Endothelial cell of umbilical vein (primary cell): ENCODE measurements at regions not wholly inside any gene's neighbourhood (a gene's known extent, or its start where the extent isn't known, plus 50 kb on each side); places are given as distances from the start of the nearest gene placed in this dataset.

Experiments
- BruUV-seq: library from RNA; stranded (reverse); fragments of 400-500 nt; replicated peaks from 2 replicates; lab custom pipeline; 2021; lab: Mats Ljungman, UMichigan
- CTCF ChIA-PET: fragments of 300-600, 350-600 bp; sonication (Branson Sonifier 250); formaldehyde crosslinking; loops from one replicate; lab custom pipeline; 2021; ENCODE audit warnings: antibody characterized with exemption, inconsistent platforms; lab: Charles Lee
- POLR2A ChIA-PET: fragments of 300-600, 350-600 bp; sonication (Branson Sonifier 250); formaldehyde crosslinking; loops from one replicate; lab custom pipeline; 2021; ENCODE audit warnings: antibody characterized with exemption, inconsistent platforms; lab: Charles Lee
- DNase-seq: peaks from one replicate; pipeline ENCODE4 v3.0.0-alpha.2; 2011; ENCODE audit warnings: low read depth, low spot score
- FAIRE-seq: peaks from 2 replicates; lab custom pipeline; 2011; peaks lifted over from hg19 to GRCh38; lab: Jason Lieb, UNC
- H2AFZ ChIP-seq: 2 replicates; pipeline ENCODE4 v1.6.0; 2012; ENCODE audit warnings: low read depth, low read length, control low read depth, inconsistent platforms
- H3K27ac ChIP-seq: 2 replicates; pipeline ENCODE4 v1.5.1; 2011; ENCODE audit warnings: low read depth, mild to moderate bottlenecking, control low read depth, low read length, moderate library complexity; ENCODE audit not compliant: insufficient read depth
- H3K27me3 ChIP-seq, 2 experiments: 2 replicates each; pipeline versions ENCODE4 v1.6.0 to v1.6.1; 2011; ENCODE audit warnings: low read length in 2 of 2, mixed read lengths in 1 of 2; ENCODE audit not compliant: control insufficient read depth in 2 of 2, insufficient read depth in 2 of 2
- H3K36me3 ChIP-seq, 2 experiments: 2 replicates in 1 of 2; 3 replicates in 1 of 2; pipeline ENCODE4 v1.5.1; 2011; ENCODE audit warnings: low read length in 2 of 2, mild to moderate bottlenecking in 1 of 2, moderate library complexity in 1 of 2; ENCODE audit not compliant: control insufficient read depth in 2 of 2, insufficient read depth in 2 of 2; ENCODE audit errors: extremely low read depth in 1 of 2
- H3K4me1 ChIP-seq: 3 replicates; pipeline ENCODE4 v1.5.1; 2011; ENCODE audit warnings: mild to moderate bottlenecking, low read length; ENCODE audit not compliant: control insufficient read depth, insufficient read depth; ENCODE audit errors: extremely low read depth
- H3K4me2 ChIP-seq: 2 replicates; pipeline ENCODE4 v1.6.1; 2011; ENCODE audit warnings: low read length, control low read depth, mixed read lengths; ENCODE audit not compliant: insufficient read depth
- H3K4me3 ChIP-seq, 3 experiments: fragments of 200-600 bp in 1 of 3; sonication (generic), shearing (Covaris generic) in 1 of 3; replicated peaks in 1 of 3; 2 replicates each; pipeline ENCODE4 v1.5.1; 2011 to 2016; ENCODE audit warnings: control low read depth in 3 of 3, low read length in 3 of 3, mild to moderate bottlenecking in 2 of 3, inconsistent platforms in 1 of 3, low read depth in 1 of 3, moderate library complexity in 1 of 3; ENCODE audit not compliant: insufficient read depth in 1 of 3
- H3K79me2 ChIP-seq: 2 replicates; pipeline ENCODE4 v1.6.0; 2012; ENCODE audit warnings: low read length, inconsistent platforms; ENCODE audit not compliant: control insufficient read depth, insufficient read depth
- H3K9ac ChIP-seq: replicated peaks from 2 replicates; pipeline ENCODE3; 2011; ENCODE audit warnings: low read length, control low read depth; ENCODE audit not compliant: insufficient read depth; ENCODE audit errors: extremely low read depth
- H3K9me1 ChIP-seq: replicated peaks from 3 replicates; pipeline ENCODE4 v1.6.0; 2011; ENCODE audit warnings: mild to moderate bottlenecking, low read length; ENCODE audit not compliant: control insufficient read depth, insufficient read depth; ENCODE audit errors: extremely low read depth
- H3K9me3 ChIP-seq: replicated peaks from 2 replicates; pipeline ENCODE4 v1.5.1; 2012; ENCODE audit warnings: low read length, inconsistent platforms; ENCODE audit not compliant: control insufficient read depth, insufficient read depth
- H4K20me1 ChIP-seq: replicated peaks from 2 replicates; pipeline ENCODE3; 2011; ENCODE audit warnings: mild to moderate bottlenecking, low read length; ENCODE audit not compliant: control insufficient read depth, insufficient read depth; ENCODE audit errors: extremely low read depth
- EZH2 ChIP-seq: IDR thresholded peaks from 2 replicates; pipeline ENCODE4 v1.6.1; 2012; ENCODE audit warnings: borderline replicate concordance, low read depth, mild to moderate bottlenecking, moderate library complexity, low read length, inconsistent platforms; ENCODE audit not compliant: severe bottlenecking
- FOS ChIP-seq: IDR thresholded peaks from 2 replicates; pipeline ENCODE4 v1.6.1; 2011; ENCODE audit warnings: mild to moderate bottlenecking, low read length, moderate library complexity, borderline replicate concordance; ENCODE audit not compliant: insufficient read depth
- GATA2 ChIP-seq: IDR thresholded peaks from 2 replicates; pipeline ENCODE4 v1.7.0; 2011; ENCODE audit warnings: low read depth, mild to moderate bottlenecking, moderate library complexity, mixed read lengths, low read length; ENCODE audit not compliant: insufficient read length, insufficient read depth
- JUN ChIP-seq: IDR thresholded peaks from 2 replicates; pipeline ENCODE4 v1.6.1; 2011; ENCODE audit warnings: borderline replicate concordance, low read depth; ENCODE audit not compliant: insufficient read length, insufficient read depth
- MYC ChIP-seq: IDR thresholded peaks from one replicate; pipeline ENCODE4 v1.6.1; 2011; ENCODE audit warnings: mild to moderate bottlenecking, low read depth, low read length
- POLR2A ChIP-seq: IDR thresholded peaks from 2 replicates; pipeline ENCODE4 v1.6.1; 2012; ENCODE audit warnings: low read depth, mild to moderate bottlenecking, control low read depth, low read length
- POLR2AphosphoS5 ChIP-seq: IDR thresholded peaks from 2 replicates; pipeline ENCODE4 v1.6.1; 2012; ENCODE audit warnings: low read depth, mild to moderate bottlenecking, control low read depth, low read length, moderate library complexity; ENCODE audit not compliant: insufficient read depth
- dilution Hi-C: fragments of 300-500 bp; cut with MboI; formaldehyde crosslinking; loops from one replicate; pipeline ENCODE4 v1.15.0; 2019; ENCODE audit warnings: low sequenced_read_pairs; ENCODE audit not compliant: extremely low pct_ligation_motif_present
- intact Hi-C: fragments of 100-400 bp; cut with micrococcal nuclease; formaldehyde crosslinking; loops from one replicate; pipeline ENCODE4 v1.10.0; 2022
- TF ChIP-seq, protein P1 (sequence below), 2 donors: IDR thresholded peaks; 1 replicate in 1 of 2; 2 replicates in 1 of 2; pipeline ENCODE4 v1.5.1; 2011; ENCODE audit warnings: low read length in 2 of 2, mild to moderate bottlenecking in 2 of 2, moderate library complexity in 2 of 2, control low read depth in 1 of 2, inconsistent platforms in 1 of 2, low read depth in 1 of 2; ENCODE audit not compliant: insufficient read depth in 1 of 2; ENCODE audit errors: extremely low read depth in 1 of 2
- TF ChIP-seq, protein P2 (sequence below): IDR thresholded peaks from 2 replicates; pipeline ENCODE4 v1.6.1; 2011; ENCODE audit not compliant: insufficient read depth, insufficient read length

DNA sequence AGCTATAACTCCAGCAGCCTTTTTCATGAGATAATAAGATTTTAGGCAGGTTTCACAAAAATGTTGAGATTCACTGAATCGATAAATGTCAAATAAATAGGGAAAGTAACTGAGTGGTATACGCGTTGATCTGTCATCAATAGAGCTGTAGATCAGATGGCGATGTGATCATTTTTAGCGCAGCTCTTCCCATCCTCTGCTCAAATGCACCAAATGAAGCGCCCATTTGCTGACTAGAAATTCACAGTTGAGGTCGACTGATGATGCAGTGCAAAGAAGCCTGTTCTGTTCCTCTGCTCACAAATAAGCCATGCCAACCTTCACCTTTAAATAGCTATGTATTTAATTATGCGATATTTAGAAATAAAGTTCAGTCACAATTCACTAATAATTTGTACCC lies 693.5 kb downstream of the ARHGAP15 start:
- dilution Hi-C loops, result no loop called here
- H3K4me2 ChIP-seq, result no peak overlapping the region
- H4K20me1 ChIP-seq, result no peaks in the 10 kb centered on the region
- H3K4me3 ChIP-seq, result no peak overlapping the region
- FAIRE-seq (no peak), DNase-seq (no peak)
- no peaks in the 10 kb centered on the region for H3K9me1 ChIP-seq
- CTCF ChIA-PET, result no interaction called here
- H3K27ac ChIP-seq, result no peak overlapping the region
- intact Hi-C loops, result no loop called here
- no peaks in the 10 kb centered on the region for H3K79me2 ChIP-seq
- POLR2A ChIA-PET, result no interaction called here
- H3K9ac ChIP-seq, result no peak overlapping the region
- H2AFZ ChIP-seq, result no peak overlapping the region
- no peaks in the 10 kb centered on the region for H3K9me3 ChIP-seq
- no peaks in the 10 kb centered on the region for H3K27me3 ChIP-seq
- no peaks in the 10 kb centered on the region for H3K4me1 ChIP-seq
- no TSS peak for BruUV-seq
- no peaks in the 10 kb centered on the region for H3K36me3 ChIP-seq
- TF ChIP-seq GATA2 (no peak), JUN (no peak), FOS (no peak), MYC (no peak), POLR2A (no peak), EZH2 (no peak), POLR2AphosphoS5 (no peak)
- TF ChIP-seq, protein P1, sequence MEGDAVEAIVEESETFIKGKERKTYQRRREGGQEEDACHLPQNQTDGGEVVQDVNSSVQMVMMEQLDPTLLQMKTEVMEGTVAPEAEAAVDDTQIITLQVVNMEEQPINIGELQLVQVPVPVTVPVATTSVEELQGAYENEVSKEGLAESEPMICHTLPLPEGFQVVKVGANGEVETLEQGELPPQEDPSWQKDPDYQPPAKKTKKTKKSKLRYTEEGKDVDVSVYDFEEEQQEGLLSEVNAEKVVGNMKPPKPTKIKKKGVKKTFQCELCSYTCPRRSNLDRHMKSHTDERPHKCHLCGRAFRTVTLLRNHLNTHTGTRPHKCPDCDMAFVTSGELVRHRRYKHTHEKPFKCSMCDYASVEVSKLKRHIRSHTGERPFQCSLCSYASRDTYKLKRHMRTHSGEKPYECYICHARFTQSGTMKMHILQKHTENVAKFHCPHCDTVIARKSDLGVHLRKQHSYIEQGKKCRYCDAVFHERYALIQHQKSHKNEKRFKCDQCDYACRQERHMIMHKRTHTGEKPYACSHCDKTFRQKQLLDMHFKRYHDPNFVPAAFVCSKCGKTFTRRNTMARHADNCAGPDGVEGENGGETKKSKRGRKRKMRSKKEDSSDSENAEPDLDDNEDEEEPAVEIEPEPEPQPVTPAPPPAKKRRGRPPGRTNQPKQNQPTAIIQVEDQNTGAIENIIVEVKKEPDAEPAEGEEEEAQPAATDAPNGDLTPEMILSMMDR (IDR thresholded peaks at IDR 0.05; ENCODE audit: extremely low read depth in 1 of 2, insufficient read depth in 1 of 2, low read depth in 1 of 2, low read length in 2 of 2), result no peak
- TF ChIP-seq, protein P2, sequence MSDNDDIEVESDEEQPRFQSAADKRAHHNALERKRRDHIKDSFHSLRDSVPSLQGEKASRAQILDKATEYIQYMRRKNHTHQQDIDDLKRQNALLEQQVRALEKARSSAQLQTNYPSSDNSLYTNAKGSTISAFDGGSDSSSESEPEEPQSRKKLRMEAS, result no peak
